Hepatic stellate cell (primary cell): ENCODE measurements at regions not wholly inside any gene's neighbourhood (a gene's known extent, or its start where the extent isn't known, plus 50 kb on each side); places are given as distances from the start of the nearest gene placed in this dataset.

ENCODE experiments used
- DNase-seq: peaks from one replicate; pipeline ENCODE4 v3.0.0; 2011; ENCODE audit warnings: low spot score

GRCh38 chr20:52783769-52784168, 188.4 kb upstream of the TSHZ2 start:
- DNase-seq, result no peak

GRCh38 chr20:52780462-52780861, 191.7 kb upstream of the TSHZ2 start:
- DNase-seq, result no peak

GRCh38 chr20:52779125-52779524, 193.0 kb upstream of the TSHZ2 start:
- DNase-seq, result no peak

GRCh38 chr20:52777171-52777570, 195.0 kb upstream of the TSHZ2 start:
- DNase-seq, result no peak

- no peak for DNase-seq
Observed at GRCh38 chr20:52775786-52776185, 196.4 kb upstream of the TSHZ2 start.

GRCh38 chr20:52768694-52769093, 203.5 kb upstream of the TSHZ2 start:
- DNase-seq, result no peak

- DNase-seq, result no peak
Observed at GRCh38 chr20:52766645-52767435, 205.3 kb upstream of the TSHZ2 start.

- no peak for DNase-seq
Observed at GRCh38 chr20:52763321-52763853, 208.8 kb upstream of the TSHZ2 start.

GRCh38 chr20:52761867-52762266, 210.3 kb upstream of the TSHZ2 start:
- DNase-seq, result no peak

- no peak for DNase-seq
Observed at GRCh38 chr20:52760791-52761190, 211.4 kb upstream of the TSHZ2 start.

- DNase-seq, result no peak
Observed at GRCh38 chr20:52757411-52757810, 214.7 kb upstream of the TSHZ2 start.

GRCh38 chr20:52755744-52756143, 216.4 kb upstream of the TSHZ2 start:
- no peak for DNase-seq

- no peak for DNase-seq
Observed at GRCh38 chr20:52754366-52754765, 217.8 kb upstream of the TSHZ2 start.

- DNase-seq, result no peak
Observed at GRCh38 chr20:52752023-52752422, 220.1 kb upstream of the TSHZ2 start.

GRCh38 chr20:52751571-52751970, 220.6 kb upstream of the TSHZ2 start:
- no peak for DNase-seq

- DNase-seq, result no peak
Observed at GRCh38 chr20:52749938-52750337, 222.2 kb upstream of the TSHZ2 start.

GRCh38 chr20:52748990-52749389, 223.2 kb upstream of the TSHZ2 start:
- DNase-seq, result no peak

- DNase-seq, result no peak
Observed at GRCh38 chr20:52748285-52748932, 223.7 kb upstream of the TSHZ2 start.

GRCh38 chr20:52747845-52748284, 224.3 kb upstream of the TSHZ2 start:
- DNase-seq, result no peak

- no peak for DNase-seq
Observed at GRCh38 chr20:52746770-52747169, 225.4 kb upstream of the TSHZ2 start.

- no peak for DNase-seq
Observed at GRCh38 chr20:52746190-52746589, 226.0 kb upstream of the TSHZ2 start.

- no peak for DNase-seq
Observed at GRCh38 chr20:52744441-52744840, 227.7 kb upstream of the TSHZ2 start.

- no peak for DNase-seq
Observed at GRCh38 chr20:52738081-52738480, 234.1 kb upstream of the TSHZ2 start.
